ENCODE measurements at regions not wholly inside any gene's neighbourhood (a gene's known extent, or its start where the extent isn't known, plus 50 kb on each side); places are given as distances from the start of the nearest gene placed in this dataset.

GRCh38 chr10:28471652-28472050, 61.3 kb upstream of the WAC start:
- intact Hi-C loops (cut with micrococcal nuclease), result no loop called here
- no peak overlapping the region for H3K27ac ChIP-seq (ENCODE audit: low read depth, low read length)
- H3K9me2 ChIP-seq (ENCODE audit: insufficient read depth), result no peaks in the 10 kb centered on the region
- ChIA-PET RAD21 (ENCODE audit: low non-redundant PET in 1 of 2, low total read pairs in 2 of 2, uncharacterized antibody in 2 of 2, unreplicated experiment in 2 of 2) (no interaction called here), CTCF (no interaction called here), POLR2A (no interaction called here)
- no peaks in the 10 kb centered on the region for H3K9me3 ChIP-seq (ENCODE audit: control insufficient read depth in 1 of 2, insufficient read depth in 1 of 2, low read depth in 1 of 2, low read length in 2 of 2)
- H3K27me3 ChIP-seq (ENCODE audit: insufficient read depth, low read length), result no peaks in the 10 kb centered on the region
- DNase-seq (ENCODE audit: low read depth, low spot score), result no peak
- no peak overlapping the region for H3K4me2 ChIP-seq (ENCODE audit: low read length)
- no peak for ATAC-seq
- TF ChIP-seq, protein P1, sequence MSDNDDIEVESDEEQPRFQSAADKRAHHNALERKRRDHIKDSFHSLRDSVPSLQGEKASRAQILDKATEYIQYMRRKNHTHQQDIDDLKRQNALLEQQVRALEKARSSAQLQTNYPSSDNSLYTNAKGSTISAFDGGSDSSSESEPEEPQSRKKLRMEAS (IDR thresholded peaks at IDR 0.05), result no peak
- TF ChIP-seq TCF7L2 (IDR thresholded peaks at IDR 0.05; ENCODE audit: borderline replicate concordance, extremely low read depth, insufficient read depth, insufficient read length) (no peak), CBX3 (IDR thresholded peaks at IDR 0.05; ENCODE audit: low read depth) (no peak), ZBTB33 (IDR thresholded peaks at IDR 0.05; ENCODE audit: extremely low read depth, insufficient replicate concordance, low read length) (no peak), POLR2AphosphoS5 (IDR thresholded peaks at IDR 0.05; ENCODE audit: low read depth, low read length) (no peak), POLR2A (IDR thresholded peaks at IDR 0.05; ENCODE audit: borderline replicate concordance, extremely low read depth, insufficient read depth, insufficient read length) (no peak), EZH2 (IDR thresholded peaks at IDR 0.05) (no peak), SIN3A (IDR thresholded peaks at IDR 0.05; ENCODE audit: low read depth) (no peak), EZH2phosphoT487 (IDR thresholded peaks at IDR 0.05; ENCODE audit: borderline replicate concordance) (no peak)
- no peak overlapping the region for H2AFZ ChIP-seq (ENCODE audit: low read depth, low read length, poor library complexity, severe bottlenecking)
- no peaks in the 10 kb centered on the region for H4K20me1 ChIP-seq (ENCODE audit: insufficient read depth)
- no peak overlapping the region for H3K9ac ChIP-seq (ENCODE audit: low read length)
- H3K4me1 ChIP-seq (ENCODE audit: control insufficient read depth in 1 of 2, insufficient read depth in 2 of 2, low read length in 2 of 2), result no peaks in the 10 kb centered on the region
- no TSS peak for BruUV-seq (replicated peaks)
- H3K36me3 ChIP-seq (ENCODE audit: control insufficient read depth in 1 of 2, insufficient read depth in 2 of 2, low read length in 2 of 2), result no peaks in the 10 kb centered on the region
- no peak overlapping the region for H3K4me3 ChIP-seq (replicated peaks in 1 of 2; ENCODE audit: low read depth in 1 of 2, low read length in 2 of 2)
- H3K79me2 ChIP-seq (ENCODE audit: insufficient read depth, low read length), result no peaks in the 10 kb centered on the region
